ENCODE measurements at regions not wholly inside any gene's neighbourhood (a gene's known extent, or its start where the extent isn't known, plus 50 kb on each side); places are given as distances from the start of the nearest gene placed in this dataset.

GRCh38 chr7:9175871-9176270 lies 742.5 kb downstream of the NXPH1 start:
- ChIA-PET POLR2A (no interaction called here), CTCF (no interaction called here)
- Histone ChIP-seq H3K27ac (ENCODE audit: extremely low read depth, low read depth, low read length) (no peak overlapping the region), H3K36me3 (ENCODE audit: control insufficient read depth in 2 of 2, insufficient read depth in 1 of 2, low read length in 2 of 2) (no peaks in the 10 kb centered on the region), H3K4me1 (ENCODE audit: control insufficient read depth, insufficient read depth, low read length) (no peaks in the 10 kb centered on the region), H3K9me3 (ENCODE audit: control insufficient read depth, insufficient read depth, low read depth, low read length) (no peaks in the 10 kb centered on the region), H3K4me3 (ENCODE audit: low read depth, low read length) (no peak overlapping the region)
- TF ChIP-seq ZNF366 (tag by site-specific recombination; conservative IDR thresholded peaks at IDR 0.05) (no peak), ZNF768 (tag by site-specific recombination; IDR thresholded peaks at IDR 0.05) (no peak), ZNF776 (tag by site-specific recombination; IDR thresholded peaks at IDR 0.05; ENCODE audit: borderline replicate concordance) (no peak), ZBTB6 (tag by site-specific recombination; IDR thresholded peaks at IDR 0.05) (no peak), REST (tag by site-specific recombination; IDR thresholded peaks at IDR 0.05) (no peak), PRDM2 (tag by site-specific recombination; IDR thresholded peaks at IDR 0.05; ENCODE audit: borderline replicate concordance) (no peak), ZFP69B (tag by site-specific recombination; IDR thresholded peaks at IDR 0.05) (no peak), ZNF521 (tag by site-specific recombination; IDR thresholded peaks at IDR 0.05) (no peak), ZNF600 (tag by site-specific recombination; IDR thresholded peaks at IDR 0.05) (no peak), ZNF157 (tag by site-specific recombination; IDR thresholded peaks at IDR 0.05) (no peak), ZNF670 (tag by site-specific recombination; IDR thresholded peaks at IDR 0.05; ENCODE audit: low read depth) (no peak), ZIC2 (tag by site-specific recombination; IDR thresholded peaks at IDR 0.05) (no peak), GFI1B (tag by site-specific recombination; IDR thresholded peaks at IDR 0.05) (no peak), HOXC10 (CRISPR knock-in tag; IDR thresholded peaks at IDR 0.05) (no peak), ZXDB (tag by site-specific recombination; IDR thresholded peaks at IDR 0.05) (no peak), ZNF596 (tag by site-specific recombination; IDR thresholded peaks at IDR 0.05) (no peak), ZNF266 (tag by site-specific recombination; IDR thresholded peaks at IDR 0.05; ENCODE audit: low read depth) (no peak), MZF1 (tag by site-specific recombination; IDR thresholded peaks at IDR 0.05; ENCODE audit: borderline replicate concordance) (no peak), PRDM4 (tag by site-specific recombination; IDR thresholded peaks at IDR 0.05) (no peak), ZNF510 (tag by site-specific recombination; IDR thresholded peaks at IDR 0.05; ENCODE audit: insufficient replicate concordance) (no peak)

All from HEK293 (cell line).